Vagina (tissue), 2 donors: ENCODE measurements at regions not wholly inside any gene's neighbourhood (a gene's known extent, or its start where the extent isn't known, plus 50 kb on each side); places are given as distances from the start of the nearest gene placed in this dataset.

Experiments used
- CTCF ChIP-seq, 3 experiments: fragments of 450-650 bp in 2 of 3; fragments of 200-600 bp in 1 of 3; sonication (generic) in 1 of 3; IDR thresholded peaks; one replicate each; pipeline ENCODE4 v1.5.1; 2017 to 2019; ENCODE audit warnings: antibody characterized with exemption in 3 of 3, mild to moderate bottlenecking in 2 of 3, moderate library complexity in 2 of 3
- POLR2A ChIP-seq, 2 donors: fragments of 450-650 bp; IDR thresholded peaks; one replicate each; pipeline ENCODE4 v1.6.1; 2017; ENCODE audit warnings: antibody characterized with exemption in 2 of 2, mild to moderate bottlenecking in 2 of 2, moderate library complexity in 2 of 2
- POLR2AphosphoS5 ChIP-seq, 2 donors: sonication (generic); formaldehyde crosslinking; IDR thresholded peaks; one replicate each; pipeline ENCODE4 v1.9.0; 2017; ENCODE audit warnings: antibody characterized with exemption in 2 of 2, mild to moderate bottlenecking in 2 of 2, low read depth in 1 of 2; ENCODE audit not compliant: insufficient read depth in 1 of 2

DNA sequence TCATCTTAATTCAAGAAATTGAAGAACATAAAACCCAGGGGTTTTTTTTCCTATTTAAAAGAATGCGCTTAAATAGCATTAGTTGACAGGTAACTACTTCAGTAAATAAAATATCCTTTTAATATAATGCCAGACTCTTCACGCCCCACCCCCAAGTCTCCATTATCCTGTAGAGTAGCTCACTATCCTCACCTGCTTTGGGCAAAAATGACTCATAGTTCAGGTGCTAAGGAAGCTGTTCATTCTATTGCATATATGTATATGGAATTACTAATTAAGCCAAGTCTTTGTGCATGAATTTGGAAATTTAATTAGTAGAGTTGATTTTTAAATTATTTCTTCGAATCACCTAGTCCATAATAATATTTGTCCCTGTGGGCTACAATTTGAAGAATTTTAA is 656.8 kb upstream of the ANKRD30A start:
- TF ChIP-seq CTCF (IDR thresholded peaks at IDR 0.05) (no peak), POLR2AphosphoS5 (IDR thresholded peaks at IDR 0.05; ENCODE audit: insufficient read depth in 1 of 2, low read depth in 1 of 2) (no peak), POLR2A (IDR thresholded peaks at IDR 0.05) (no peak)
